ENCODE measurements at regions not wholly inside any gene's neighbourhood (a gene's known extent, or its start where the extent isn't known, plus 50 kb on each side); places are given as distances from the start of the nearest gene placed in this dataset.

- TF ChIP-seq CTCF (conservative IDR thresholded peaks at IDR 0.05): no peak
- Mint-ChIP-seq H3K36me3 (no peaks in the 10 kb centered on the region), H3K27me3 (peaks cover 2% of the 10 kb centered on the region), H3K4me3 (no peak overlapping the region), H3K9me3 (no peaks in the 10 kb centered on the region), H3K27ac (no peak overlapping the region), H3K4me1 (ENCODE audit: unreplicated experiment) (no peaks in the 10 kb centered on the region)
- no peak for DNase-seq (ENCODE audit: extremely low spot score, unreplicated experiment)
Observed at GRCh38 chr9:126028746-126029145, 281.6 kb downstream of the PBX3 start.

- Mint-ChIP-seq H3K4me3 (no peak overlapping the region), H3K27me3 (peaks cover 12% of the 10 kb centered on the region), H3K9me3 (no peaks in the 10 kb centered on the region), H3K27ac (no peak overlapping the region), H3K4me1 (ENCODE audit: unreplicated experiment) (no peaks in the 10 kb centered on the region), H3K36me3 (no peaks in the 10 kb centered on the region)
- TF ChIP-seq CTCF (conservative IDR thresholded peaks at IDR 0.05): no peak
- no peak for DNase-seq (ENCODE audit: extremely low spot score, unreplicated experiment)
Observed at GRCh38 chr9:126030716-126031115, 283.5 kb downstream of the PBX3 start.

- no peak for DNase-seq (ENCODE audit: extremely low spot score, unreplicated experiment)
- Mint-ChIP-seq H3K36me3 (no peaks in the 10 kb centered on the region), H3K27ac (no peak overlapping the region), H3K4me1 (ENCODE audit: unreplicated experiment) (no peaks in the 10 kb centered on the region), H3K27me3 (peaks cover 15% of the 10 kb centered on the region), H3K9me3 (no peaks in the 10 kb centered on the region), H3K4me3 (no peak overlapping the region)
- no peak for TF ChIP-seq CTCF (conservative IDR thresholded peaks at IDR 0.05)
Observed at GRCh38 chr9:126031116-126031515, 283.9 kb downstream of the PBX3 start.

GRCh38 chr9:126032135-126032534 lies 285.0 kb downstream of the PBX3 start:
- Mint-ChIP-seq H3K27me3 (peaks cover 21% of the 10 kb centered on the region), H3K27ac (no peak overlapping the region), H3K9me3 (no peaks in the 10 kb centered on the region), H3K4me3 (no peak overlapping the region), H3K4me1 (ENCODE audit: unreplicated experiment) (peaks cover 6% of the 10 kb centered on the region), H3K36me3 (no peaks in the 10 kb centered on the region)
- DNase-seq (ENCODE audit: extremely low spot score, unreplicated experiment): no peak
- TF ChIP-seq CTCF (conservative IDR thresholded peaks at IDR 0.05): no peak

- peaks cover 24% of the 10 kb centered on the region for H3K27me3 Mint-ChIP-seq
- no peak overlapping the region for H3K27ac Mint-ChIP-seq
- H3K9me3 Mint-ChIP-seq: no peaks in the 10 kb centered on the region
- no peak for TF ChIP-seq CTCF (conservative IDR thresholded peaks at IDR 0.05)
- peaks cover 10% of the 10 kb centered on the region for H3K4me1 Mint-ChIP-seq (ENCODE audit: unreplicated experiment)
- no peaks in the 10 kb centered on the region for H3K36me3 Mint-ChIP-seq
- H3K4me3 Mint-ChIP-seq: no peak overlapping the region
- no peak for DNase-seq (ENCODE audit: extremely low spot score, unreplicated experiment)
Observed at GRCh38 chr9:126033318-126033717, 286.1 kb downstream of the PBX3 start.

- Mint-ChIP-seq H3K9me3 (no peaks in the 10 kb centered on the region), H3K27ac (no peak overlapping the region), H3K27me3 (peaks cover 24% of the 10 kb centered on the region), H3K4me3 (no peak overlapping the region), H3K36me3 (no peaks in the 10 kb centered on the region), H3K4me1 (ENCODE audit: unreplicated experiment) (peaks cover 10% of the 10 kb centered on the region)
- TF ChIP-seq CTCF (conservative IDR thresholded peaks at IDR 0.05): no peak
- no peak for DNase-seq (ENCODE audit: extremely low spot score, unreplicated experiment)
Observed at GRCh38 chr9:126033956-126034355, 286.8 kb downstream of the PBX3 start.
